ENCODE measurements at regions not wholly inside any gene's neighbourhood (a gene's known extent, or its start where the extent isn't known, plus 50 kb on each side); places are given as distances from the start of the nearest gene placed in this dataset.
"Not testable (repeated sequence)": the region's sequence is repeated elsewhere in the genome, so short reads cannot be mapped to it uniquely, and the experiment has no call there.

GRCh38 chr7:57774300-57774699, 324.3 kb downstream of the ZNF716 start:
- H3K4me1 Mint-ChIP-seq = no peaks in the 10 kb centered on the region
- Histone ChIP-seq H3K27ac (ENCODE audit: low read length) (no peak overlapping the region), H3K4me1 (ENCODE audit: control insufficient read depth, insufficient read depth, low read length) (no peaks in the 10 kb centered on the region), H3K36me3 (ENCODE audit: control insufficient read depth, insufficient read depth, low read length) (no peaks in the 10 kb centered on the region), H3K27me3 (ENCODE audit: control insufficient read depth, insufficient read depth, low read length) (no peaks in the 10 kb centered on the region), H3K9me3 (ENCODE audit: control insufficient read depth, insufficient read depth, low read length) (peaks cover 59% of the 10 kb centered on the region), H3K4me3 (ENCODE audit: low read length) (no peak overlapping the region)
- no peak overlapping the region for H3K27ac Mint-ChIP-seq
- intact Hi-C loops (cut with micrococcal nuclease) = no loop called here
- no peaks in the 10 kb centered on the region for H3K27me3 Mint-ChIP-seq (ENCODE audit: low read depth in 2 of 2)
- DNase-seq (no peak), ATAC-seq (no peak)
- TF ChIP-seq CTCF (IDR thresholded peaks at IDR 0.05) = no peak
- H3K36me3 Mint-ChIP-seq = peaks cover 13% of the 10 kb centered on the region
- H3K9me3 Mint-ChIP-seq = peaks cover 14 to 33% of the 10 kb centered on the region in 2 donors
- H3K4me3 Mint-ChIP-seq = no peak overlapping the region
- WGBS (ENCODE audit: insufficient coverage) = 86% methylated on average over 13 of the region's 13 CpGs

GRCh38 chr7:57775396-57776088, 325.6 kb downstream of the ZNF716 start:
- Histone ChIP-seq H3K4me3 (ENCODE audit: low read length) (no peak overlapping the region), H3K36me3 (ENCODE audit: control insufficient read depth, insufficient read depth, low read length) (no peaks in the 10 kb centered on the region), H3K9me3 (ENCODE audit: control insufficient read depth, insufficient read depth, low read length) (peaks cover 50% of the 10 kb centered on the region), H3K27me3 (ENCODE audit: control insufficient read depth, insufficient read depth, low read length) (no peaks in the 10 kb centered on the region), H3K4me1 (ENCODE audit: control insufficient read depth, insufficient read depth, low read length) (no peaks in the 10 kb centered on the region), H3K27ac (ENCODE audit: low read length) (no peak overlapping the region)
- intact Hi-C loops (cut with micrococcal nuclease) = no loop called here
- Mint-ChIP-seq H3K9me3 (peaks cover 14 to 31% of the 10 kb centered on the region in 2 donors), H3K27me3 (ENCODE audit: low read depth in 2 of 2) (no peaks in the 10 kb centered on the region), H3K4me1 (no peaks in the 10 kb centered on the region), H3K27ac (no peak overlapping the region), H3K4me3 (no peak overlapping the region), H3K36me3 (peaks cover 14% of the 10 kb centered on the region)
- TF ChIP-seq CTCF (IDR thresholded peaks at IDR 0.05) = no peak
- 88% methylated on average over 17 of the region's 17 CpGs for WGBS (ENCODE audit: insufficient coverage)
- ATAC-seq = no peak
- no peak for DNase-seq

- H3K4me3 Mint-ChIP-seq; DNase-seq; H3K4me3 ChIP-seq (ENCODE audit: low read length); ATAC-seq; H3K4me1 ChIP-seq (ENCODE audit: control insufficient read depth, insufficient read depth, low read length); H3K27me3 ChIP-seq (ENCODE audit: control insufficient read depth, insufficient read depth, low read length); H3K36me3 ChIP-seq (ENCODE audit: control insufficient read depth, insufficient read depth, low read length); H3K27me3 Mint-ChIP-seq (ENCODE audit: low read depth in 2 of 2); H3K27ac Mint-ChIP-seq; H3K4me1 Mint-ChIP-seq; intact Hi-C loops (cut with micrococcal nuclease); H3K27ac ChIP-seq (ENCODE audit: low read length): not testable (repeated sequence)
- WGBS (ENCODE audit: insufficient coverage) = 90% methylated on average over 36 of the region's 36 CpGs
- peaks cover 12 to 26% of the 10 kb centered on the region in 2 donors for H3K9me3 Mint-ChIP-seq
- peaks cover 15% of the 10 kb centered on the region for H3K36me3 Mint-ChIP-seq
- H3K9me3 ChIP-seq (ENCODE audit: control insufficient read depth, insufficient read depth, low read length) = peaks cover 46% of the 10 kb centered on the region
Measured at GRCh38 chr7:57776136-57776856, 326.3 kb downstream of the ZNF716 start.

GRCh38 chr7:57789130-57789529, 339.2 kb downstream of the ZNF716 start:
- Histone ChIP-seq H3K36me3 (ENCODE audit: control insufficient read depth, insufficient read depth, low read length) (no peaks in the 10 kb centered on the region), H3K27me3 (ENCODE audit: control insufficient read depth, insufficient read depth, low read length) (no peaks in the 10 kb centered on the region), H3K4me3 (ENCODE audit: low read length) (no peak overlapping the region), H3K9me3 (ENCODE audit: control insufficient read depth, insufficient read depth, low read length) (peaks cover 4% of the 10 kb centered on the region), H3K4me1 (ENCODE audit: control insufficient read depth, insufficient read depth, low read length) (no peaks in the 10 kb centered on the region), H3K27ac (ENCODE audit: low read length) (no peak overlapping the region)
- DNase-seq (no peak), ATAC-seq (no peak)
- no peak for TF ChIP-seq CTCF (IDR thresholded peaks at IDR 0.05)
- Mint-ChIP-seq H3K4me3 (no peak overlapping the region), H3K27ac (no peak overlapping the region), H3K27me3 (ENCODE audit: low read depth in 2 of 2) (no peaks in the 10 kb centered on the region), H3K9me3 (peaks cover 7 to 11% of the 10 kb centered on the region in 2 donors), H3K36me3 (peaks cover 10% of the 10 kb centered on the region), H3K4me1 (no peaks in the 10 kb centered on the region)
- intact Hi-C loops (cut with micrococcal nuclease) = no loop called here
- 91% methylated on average over 8 of the region's 10 CpGs for WGBS (ENCODE audit: insufficient coverage)

All from natural killer cell (primary cell).